ENCODE measurements at regions not wholly inside any gene's neighbourhood (a gene's known extent, or its start where the extent isn't known, plus 50 kb on each side); places are given as distances from the start of the nearest gene placed in this dataset.
"Not testable (repeated sequence)": the region's sequence is repeated elsewhere in the genome, so short reads cannot be mapped to it uniquely, and the experiment has no call there.

GRCh38 chr10:62589689-62590088, 214.8 kb upstream of the ADO start:
- DNase-seq (ENCODE audit: low read depth in 2 of 2), result no peak

- DNase-seq (ENCODE audit: low read depth in 2 of 2), result no peak
These were observed 214.2 kb upstream of the ADO start for GRCh38 chr10:62590306-62590705.

- DNase-seq (ENCODE audit: low read depth in 2 of 2), result peak; percentile 24 to 27
These were observed 210.4 kb upstream of the ADO start for GRCh38 chr10:62594093-62594520.

DNA sequence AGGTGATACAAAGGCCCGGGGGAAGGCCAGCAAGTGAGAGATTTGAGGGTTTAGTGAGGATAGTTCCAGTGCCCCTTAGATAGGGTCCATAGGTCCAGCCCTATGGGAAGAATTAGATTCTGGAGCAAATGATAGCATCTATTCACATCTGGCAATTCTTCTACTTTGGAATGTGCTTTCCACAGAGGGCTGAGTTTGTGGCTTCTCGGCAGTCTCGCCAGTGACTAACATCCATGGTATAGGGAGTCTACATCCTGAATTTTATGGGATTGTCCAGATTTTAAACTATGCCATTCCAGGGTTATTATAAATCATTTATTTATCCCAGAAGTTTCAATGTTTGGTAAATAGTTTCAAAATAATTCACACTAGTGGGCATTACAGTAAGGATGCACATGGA, 207.3 kb upstream of the ADO start:
- no peak for DNase-seq (ENCODE audit: low read depth in 2 of 2)

GRCh38 chr10:62599161-62599560, 205.4 kb upstream of the ADO start:
- no peak for DNase-seq (ENCODE audit: low read depth in 2 of 2)

- not testable (repeated sequence) for DNase-seq (ENCODE audit: low read depth in 2 of 2)
These were observed 198.0 kb upstream of the ADO start for GRCh38 chr10:62606551-62606950.

- DNase-seq (ENCODE audit: low read depth in 2 of 2), result not testable (repeated sequence)
These were observed 196.2 kb upstream of the ADO start for GRCh38 chr10:62608189-62608875.

- peak; percentile 62 to 70 for DNase-seq (ENCODE audit: low read depth in 2 of 2)
These were observed 193.8 kb upstream of the ADO start for GRCh38 chr10:62610649-62611229.

DNA sequence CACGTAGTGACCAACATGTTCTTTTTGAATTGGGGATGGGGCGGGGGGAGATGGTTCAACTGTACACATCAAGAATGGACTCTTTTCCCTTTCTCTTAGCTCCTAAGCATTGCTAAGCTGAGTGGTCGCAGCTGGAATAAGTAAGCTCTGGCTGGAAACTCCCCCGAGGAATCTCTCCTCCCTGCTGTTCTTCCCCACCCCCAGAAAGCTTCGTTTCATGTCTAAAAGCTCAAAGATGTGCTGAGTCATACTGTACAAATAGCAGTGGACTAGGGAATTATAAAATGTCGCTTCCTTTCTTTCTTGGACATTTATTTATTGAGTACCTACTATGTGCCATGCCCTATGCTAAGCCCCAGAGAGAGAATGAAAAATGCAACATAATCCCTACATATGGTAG, 191.1 kb upstream of the ADO start:
- DNase-seq (ENCODE audit: low read depth in 2 of 2), result no peak

- no peak for DNase-seq (ENCODE audit: low read depth in 2 of 2)
These were observed 190.7 kb upstream of the ADO start for GRCh38 chr10:62613859-62614258.

DNA sequence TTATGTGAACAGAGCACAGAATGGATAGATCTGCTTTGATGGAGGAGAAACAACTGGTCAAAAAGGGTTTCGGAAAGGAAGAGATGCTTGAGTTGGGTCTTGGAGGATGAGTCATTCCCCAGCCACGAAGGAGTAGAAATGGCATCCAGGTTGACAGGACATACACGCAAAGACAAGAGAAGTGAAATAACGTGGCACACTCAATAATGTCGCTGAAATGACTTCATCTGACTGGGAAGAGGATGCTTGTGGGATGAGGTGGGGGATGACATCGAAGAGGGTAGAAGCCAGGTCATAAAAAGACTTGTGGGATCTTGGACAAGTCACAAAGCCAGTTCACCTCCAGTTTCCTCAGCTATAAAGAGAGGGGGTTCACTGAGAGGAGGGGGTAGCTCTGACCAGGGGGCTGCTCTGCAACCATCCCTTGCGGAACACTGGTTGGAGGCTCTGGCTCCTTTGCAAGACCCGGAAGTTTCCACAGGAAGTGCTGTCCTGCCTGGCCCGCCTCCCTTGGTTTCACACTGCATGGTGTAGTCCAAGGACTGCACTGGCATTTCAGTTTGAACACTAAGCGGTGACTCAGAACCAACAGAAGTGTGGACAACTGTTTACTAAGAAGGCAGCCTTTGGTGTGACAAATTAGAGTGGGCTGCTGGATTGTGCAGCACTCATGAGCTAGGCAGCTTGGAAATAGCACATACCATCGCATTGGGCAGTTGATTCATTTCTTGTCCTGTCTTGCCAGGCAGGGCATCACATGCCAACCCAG, 189.9 kb upstream of the ADO start:
- no peak for DNase-seq (ENCODE audit: low read depth in 2 of 2)

DNA sequence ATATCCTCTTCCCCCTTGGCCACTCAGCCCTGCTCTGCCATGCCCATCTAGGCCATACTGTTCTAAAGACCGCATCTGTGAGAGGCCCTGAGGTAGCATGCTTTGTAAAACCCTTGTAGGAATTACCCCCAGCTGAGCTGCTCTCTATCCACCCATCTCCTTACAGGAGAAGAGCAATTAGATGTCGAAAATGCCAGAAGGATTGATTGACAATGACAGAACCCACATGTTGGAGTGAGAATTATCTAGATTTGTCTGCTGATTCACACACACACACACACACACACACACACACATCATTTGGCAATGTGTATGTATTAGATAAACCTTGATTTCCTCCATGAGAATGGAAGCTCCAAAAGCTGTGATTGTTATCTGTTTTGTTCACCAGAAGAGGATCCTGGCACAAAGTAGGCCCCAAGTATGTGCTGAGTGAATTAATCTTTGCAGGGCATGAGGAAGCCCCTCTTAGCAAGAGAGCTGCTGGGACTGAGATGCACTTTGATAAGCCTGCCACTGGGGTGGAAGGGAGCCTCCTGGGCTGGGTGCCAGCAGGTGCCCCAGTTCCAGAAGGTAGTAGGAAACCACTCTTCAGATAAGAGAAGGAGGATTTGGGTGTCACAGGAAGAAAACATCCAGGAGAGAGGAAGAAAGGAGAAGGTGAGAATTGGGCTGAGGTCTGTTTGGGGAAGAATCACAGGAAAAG, 187.5 kb upstream of the ADO start:
- no peak for DNase-seq (ENCODE audit: low read depth in 2 of 2)

DNA sequence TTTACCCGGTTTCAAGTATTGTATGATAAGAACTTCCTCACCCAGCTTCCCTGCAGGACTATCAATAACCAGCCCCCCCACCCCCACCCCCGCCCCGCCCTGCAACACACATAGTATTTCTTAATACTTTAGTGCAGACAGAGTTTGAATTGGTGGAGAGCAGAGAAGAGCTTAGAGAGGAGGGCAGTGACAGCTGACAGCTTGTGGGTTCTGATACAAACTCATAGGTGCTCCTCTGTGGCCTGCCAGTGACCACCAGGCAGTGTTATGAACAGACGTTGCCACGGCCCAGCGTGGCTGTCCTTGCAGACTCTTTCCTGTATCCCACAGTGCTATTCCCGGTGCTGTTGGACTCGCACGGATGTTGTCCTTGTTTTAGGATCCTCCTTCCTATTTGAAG, 186.9 kb upstream of the ADO start:
- no peak for DNase-seq (ENCODE audit: low read depth in 2 of 2)

GRCh38 chr10:62618054-62618453, 186.5 kb upstream of the ADO start:
- DNase-seq (ENCODE audit: low read depth in 2 of 2), result no peak

DNA sequence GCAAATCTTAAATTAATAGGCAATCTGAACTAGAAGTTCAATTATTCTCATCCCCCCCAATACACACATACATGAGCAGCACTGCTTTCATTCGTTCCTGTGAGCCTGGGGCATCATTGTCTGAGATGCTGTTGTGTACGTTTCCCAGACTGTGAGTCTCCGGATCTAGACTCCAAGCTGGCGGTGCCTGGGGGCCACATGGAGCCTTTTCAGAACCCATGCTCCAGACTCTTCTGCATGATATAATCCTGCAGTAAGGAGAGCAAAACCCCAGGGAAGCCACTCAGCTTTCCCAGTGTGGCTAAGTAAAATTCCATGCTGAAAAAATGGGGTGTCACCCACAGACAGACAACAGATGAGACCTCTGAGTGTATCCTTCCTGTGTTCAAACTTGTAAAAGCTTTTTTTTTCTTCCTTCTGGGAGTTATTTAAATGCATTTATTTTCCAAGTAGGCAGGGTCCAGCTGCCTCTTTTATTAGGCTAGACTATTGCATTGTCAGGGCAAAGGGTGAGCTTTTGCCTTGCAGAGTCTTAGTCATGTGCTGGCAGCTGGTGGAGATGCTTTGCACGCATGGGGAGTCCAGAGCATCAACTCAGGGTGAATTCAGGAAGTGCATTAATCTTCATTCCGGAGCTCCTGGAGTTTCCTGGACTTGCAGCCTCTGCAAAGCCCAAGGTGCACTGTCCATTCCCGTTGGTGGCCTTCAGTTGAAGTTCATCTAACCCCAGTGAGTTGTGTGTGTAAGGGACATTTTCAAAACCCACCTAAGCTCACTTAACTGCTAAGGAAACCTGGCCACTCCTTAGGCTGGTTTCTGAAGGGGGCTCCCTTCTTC, 185.7 kb upstream of the ADO start:
- no peak for DNase-seq (ENCODE audit: low read depth in 2 of 2)

GRCh38 chr10:62619413-62619738, 185.1 kb upstream of the ADO start:
- no peak for DNase-seq (ENCODE audit: low read depth in 2 of 2)

DNA sequence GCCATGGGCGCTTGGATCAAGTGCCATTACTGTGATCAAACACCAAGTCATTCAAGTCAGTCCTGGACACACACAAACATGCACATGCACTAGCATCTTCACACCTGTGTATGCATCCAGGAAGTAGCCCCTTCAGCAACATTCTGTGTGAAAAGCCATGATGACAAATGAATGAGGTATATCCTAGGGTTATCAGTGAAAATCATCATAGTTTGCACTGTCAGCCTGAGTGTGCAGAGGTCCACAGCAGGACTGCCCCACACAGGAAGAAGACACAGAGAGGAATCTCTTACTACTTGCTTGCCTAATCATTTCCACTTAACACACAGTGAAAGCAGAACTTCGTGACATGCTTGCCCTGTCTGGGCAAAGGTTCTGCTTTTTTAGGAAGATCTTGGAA, 184.0 kb upstream of the ADO start:
- DNase-seq (ENCODE audit: low read depth in 2 of 2), result no peak

DNA sequence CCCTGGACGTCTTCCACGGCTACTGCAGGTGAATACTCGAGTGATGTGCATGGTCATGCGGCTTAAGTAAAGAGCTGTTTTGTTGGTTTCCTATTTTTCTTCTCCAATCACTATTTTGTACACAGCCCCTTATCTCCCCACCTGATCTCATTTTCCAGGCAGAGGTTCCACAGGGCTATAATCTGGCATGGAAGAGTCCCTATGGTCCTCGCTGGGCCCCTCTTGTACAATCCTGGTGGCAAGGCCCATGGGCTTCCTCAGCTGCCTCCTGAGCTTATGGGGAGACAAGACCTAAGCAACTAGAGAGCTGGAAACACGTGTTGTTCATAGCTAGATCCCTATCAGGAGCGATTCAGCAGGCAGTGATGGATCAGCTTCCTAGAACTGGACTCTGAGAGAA, 181.3 kb upstream of the ADO start:
- DNase-seq (ENCODE audit: low read depth in 2 of 2), result no peak

- DNase-seq (ENCODE audit: low read depth in 2 of 2), result no peak
These were observed 179.0 kb upstream of the ADO start for GRCh38 chr10:62625484-62625883.

GRCh38 chr10:62626079-62626478, 178.4 kb upstream of the ADO start:
- DNase-seq (ENCODE audit: low read depth in 2 of 2), result no peak

DNA sequence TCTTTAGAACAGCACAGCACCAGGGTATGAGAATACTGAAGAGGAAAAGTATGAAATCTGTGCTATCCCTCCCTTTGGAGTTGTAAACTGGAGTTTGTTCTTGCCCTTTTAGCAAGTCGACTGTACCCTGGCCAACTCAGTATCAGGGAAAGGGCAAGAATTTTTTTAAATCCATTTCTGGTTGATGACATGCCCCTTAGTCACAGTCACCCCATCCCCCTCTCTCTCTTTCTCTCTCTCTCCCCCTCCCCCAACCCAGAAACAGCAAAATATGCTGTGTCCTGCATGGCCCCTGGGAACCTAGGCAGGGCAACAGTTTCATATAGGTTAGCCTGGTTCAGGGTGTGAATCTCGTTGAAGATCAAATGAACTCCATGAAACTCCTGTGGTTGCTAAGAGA, 177.7 kb upstream of the ADO start:
- DNase-seq (ENCODE audit: low read depth in 2 of 2), result no peak

- no peak for DNase-seq (ENCODE audit: low read depth in 2 of 2)
These were observed 176.5 kb upstream of the ADO start for GRCh38 chr10:62627983-62628382.

Measured in activated CD8-positive, alpha-beta memory T cell treated with anti-CD3 and anti-CD28 coated beads for 4 hours (primary cell).